ENCODE measurements at regions not wholly inside any gene's neighbourhood (a gene's known extent, or its start where the extent isn't known, plus 50 kb on each side); places are given as distances from the start of the nearest gene placed in this dataset.
A peak's percentile ranks its signal among the peaks of the same experiment; 100 is the strongest.

GRCh38 chr9:119968836-119969707, 599.8 kb upstream of the BRINP1 start:
- Histone ChIP-seq H4K8ac (ENCODE audit: low read depth, low read length) (no peak overlapping the region), H2BK120ac (ENCODE audit: insufficient read depth, low read length, poor library complexity) (peak overlapping the region; percentile 50), H3K9me3 (ENCODE audit: insufficient read depth, low read depth, low read length) (no peaks in the 10 kb centered on the region), H2BK5ac (ENCODE audit: low read depth, low read length, poor library complexity) (no peak overlapping the region), H2AFZ (ENCODE audit: insufficient read depth, low read length, poor library complexity) (no peak overlapping the region), H2BK12ac (ENCODE audit: low read length) (peak overlapping the region; percentile 38), H3K36me3 (ENCODE audit: control insufficient read depth in 1 of 2, insufficient read depth in 2 of 2, low read length in 2 of 2) (no peaks in the 10 kb centered on the region), H3K79me2 (ENCODE audit: control insufficient read depth, insufficient read depth, low read length, poor library complexity) (no peaks in the 10 kb centered on the region), H3K23ac (ENCODE audit: low read length) (no peak overlapping the region), H3K14ac (ENCODE audit: low read length) (no peak overlapping the region), H3K9ac (ENCODE audit: low read length) (no peak overlapping the region), H3K79me1 (ENCODE audit: low read length) (peaks cover under 1% of the 10 kb centered on the region), H3K4me2 (ENCODE audit: low read length) (no peak overlapping the region), H3K4ac (ENCODE audit: low read depth, low read length) (no peak overlapping the region), H4K12ac (ENCODE audit: low read depth, low read length) (no peak overlapping the region), H3K4me1 (ENCODE audit: control insufficient read depth in 1 of 2, insufficient read depth in 2 of 2, low read length in 2 of 2) (no peaks in the 10 kb centered on the region), H3K4me3 (ENCODE audit: low read depth, low read length) (no peak overlapping the region), H2AK5ac (ENCODE audit: low read length) (no peak overlapping the region), H3K27ac (ENCODE audit: low read depth, low read length) (no peak overlapping the region), H4K91ac (ENCODE audit: low read depth, low read length) (no peak overlapping the region), H3K18ac (ENCODE audit: low read length) (no peak overlapping the region), H3K27me3 (ENCODE audit: insufficient read depth, low read length) (no peaks in the 10 kb centered on the region)
- DNase-seq = peak; percentile 43 to 77
- no CpG with 5 or more reads among the region's 17 CpGs for WGBS (ENCODE audit: extremely low coverage, insufficient coverage, insufficient read length)

- Histone ChIP-seq H2AFZ (ENCODE audit: insufficient read depth, low read length, poor library complexity) (no peak overlapping the region), H3K9ac (ENCODE audit: low read length) (no peak overlapping the region), H2BK120ac (ENCODE audit: insufficient read depth, low read length, poor library complexity) (no peak overlapping the region), H3K4ac (ENCODE audit: low read depth, low read length) (no peak overlapping the region), H3K36me3 (ENCODE audit: control insufficient read depth in 1 of 2, insufficient read depth in 2 of 2, low read length in 2 of 2) (no peaks in the 10 kb centered on the region), H3K14ac (ENCODE audit: low read length) (no peak overlapping the region), H4K8ac (ENCODE audit: low read depth, low read length) (no peak overlapping the region), H2AK5ac (ENCODE audit: low read length) (no peak overlapping the region), H3K4me1 (ENCODE audit: control insufficient read depth in 1 of 2, insufficient read depth in 2 of 2, low read length in 2 of 2) (peaks cover 4 to 8% of the 10 kb centered on the region in 2 experiments), H3K27ac (ENCODE audit: low read depth, low read length) (no peak overlapping the region), H3K23ac (ENCODE audit: low read length) (no peak overlapping the region), H3K27me3 (ENCODE audit: insufficient read depth, low read length) (no peaks in the 10 kb centered on the region), H2BK12ac (ENCODE audit: low read length) (no peak overlapping the region), H3K18ac (ENCODE audit: low read length) (no peak overlapping the region), H3K9me3 (ENCODE audit: insufficient read depth, low read depth, low read length) (no peaks in the 10 kb centered on the region), H2BK5ac (ENCODE audit: low read depth, low read length, poor library complexity) (no peak overlapping the region), H3K4me3 (ENCODE audit: low read depth, low read length) (no peak overlapping the region), H3K4me2 (ENCODE audit: low read length) (no peak overlapping the region), H3K79me2 (ENCODE audit: control insufficient read depth, insufficient read depth, low read length, poor library complexity) (no peaks in the 10 kb centered on the region), H4K12ac (ENCODE audit: low read depth, low read length) (no peak overlapping the region), H3K79me1 (ENCODE audit: low read length) (peaks cover 5% of the 10 kb centered on the region), H4K91ac (ENCODE audit: low read depth, low read length) (no peak overlapping the region)
- no peak for DNase-seq
- WGBS (ENCODE audit: extremely low coverage, insufficient coverage, insufficient read length) = no CpG with 5 or more reads among the region's 6 CpGs
Observed at GRCh38 chr9:119967867-119968535, 598.8 kb upstream of the BRINP1 start.

- Histone ChIP-seq H3K36me3 (ENCODE audit: control insufficient read depth in 1 of 2, insufficient read depth in 2 of 2, low read length in 2 of 2) (no peaks in the 10 kb centered on the region), H3K4me2 (ENCODE audit: low read length) (peak overlapping the region; percentile 39), H3K23ac (ENCODE audit: low read length) (no peak overlapping the region), H3K14ac (ENCODE audit: low read length) (no peak overlapping the region), H4K12ac (ENCODE audit: low read depth, low read length) (no peak overlapping the region), H3K79me1 (ENCODE audit: low read length) (peaks cover 5% of the 10 kb centered on the region), H3K9me3 (ENCODE audit: insufficient read depth, low read depth, low read length) (no peaks in the 10 kb centered on the region), H3K4me3 (ENCODE audit: low read depth, low read length) (no peak overlapping the region), H3K4ac (ENCODE audit: low read depth, low read length) (no peak overlapping the region), H3K27ac (ENCODE audit: low read depth, low read length) (no peak overlapping the region), H4K8ac (ENCODE audit: low read depth, low read length) (no peak overlapping the region), H3K9ac (ENCODE audit: low read length) (no peak overlapping the region), H3K18ac (ENCODE audit: low read length) (no peak overlapping the region), H3K4me1 (ENCODE audit: control insufficient read depth in 1 of 2, insufficient read depth in 2 of 2, low read length in 2 of 2) (peaks cover 4 to 8% of the 10 kb centered on the region in 2 experiments), H2AK5ac (ENCODE audit: low read length) (no peak overlapping the region), H4K91ac (ENCODE audit: low read depth, low read length) (no peak overlapping the region), H3K27me3 (ENCODE audit: insufficient read depth, low read length) (no peaks in the 10 kb centered on the region), H2AFZ (ENCODE audit: insufficient read depth, low read length, poor library complexity) (no peak overlapping the region), H2BK12ac (ENCODE audit: low read length) (no peak overlapping the region), H2BK120ac (ENCODE audit: insufficient read depth, low read length, poor library complexity) (no peak overlapping the region), H2BK5ac (ENCODE audit: low read depth, low read length, poor library complexity) (peak overlapping the region; percentile 27), H3K79me2 (ENCODE audit: control insufficient read depth, insufficient read depth, low read length, poor library complexity) (no peaks in the 10 kb centered on the region)
- no CpG with 5 or more reads among the region's 5 CpGs for whole genome bisulfite sequencing (ENCODE audit: extremely low coverage, insufficient coverage, insufficient read length)
- DNase-seq = peak; percentile 67 to 73
Observed at GRCh38 chr9:119963798-119964372, 594.6 kb upstream of the BRINP1 start.

- Histone ChIP-seq H3K14ac (ENCODE audit: low read length) (peak overlapping the region; percentile 46), H4K91ac (ENCODE audit: low read depth, low read length) (peak overlapping the region; percentile 30), H3K4me3 (ENCODE audit: low read depth, low read length) (no peak overlapping the region), H2BK120ac (ENCODE audit: insufficient read depth, low read length, poor library complexity) (peak overlapping the region; percentile 40), H2AK5ac (ENCODE audit: low read length) (no peak overlapping the region), H4K8ac (ENCODE audit: low read depth, low read length) (no peak overlapping the region), H3K79me1 (ENCODE audit: low read length) (peaks cover 5% of the 10 kb centered on the region), H4K12ac (ENCODE audit: low read depth, low read length) (no peak overlapping the region), H2BK5ac (ENCODE audit: low read depth, low read length, poor library complexity) (no peak overlapping the region), H3K36me3 (ENCODE audit: control insufficient read depth in 1 of 2, insufficient read depth in 2 of 2, low read length in 2 of 2) (no peaks in the 10 kb centered on the region), H3K23ac (ENCODE audit: low read length) (no peak overlapping the region), H2BK12ac (ENCODE audit: low read length) (peak overlapping the region; percentile 41), H3K27ac (ENCODE audit: low read depth, low read length) (no peak overlapping the region), H3K27me3 (ENCODE audit: insufficient read depth, low read length) (no peaks in the 10 kb centered on the region), H3K9me3 (ENCODE audit: insufficient read depth, low read depth, low read length) (no peaks in the 10 kb centered on the region), H3K18ac (ENCODE audit: low read length) (no peak overlapping the region), H2AFZ (ENCODE audit: insufficient read depth, low read length, poor library complexity) (no peak overlapping the region), H3K9ac (ENCODE audit: low read length) (no peak overlapping the region), H3K79me2 (ENCODE audit: control insufficient read depth, insufficient read depth, low read length, poor library complexity) (no peaks in the 10 kb centered on the region), H3K4me2 (ENCODE audit: low read length) (peak overlapping the region; percentile 25), H3K4me1 (ENCODE audit: control insufficient read depth in 1 of 2, insufficient read depth in 2 of 2, low read length in 2 of 2) (peaks cover 4 to 8% of the 10 kb centered on the region in 2 experiments), H3K4ac (ENCODE audit: low read depth, low read length) (no peak overlapping the region)
- DNase-seq = no peak
- WGBS (ENCODE audit: extremely low coverage, insufficient coverage, insufficient read length) = no CpG with 5 or more reads among the region's 4 CpGs
Observed at GRCh38 chr9:119963258-119963797, 594.1 kb upstream of the BRINP1 start.

Data from trophoblast cell (in vitro differentiated cells and primary cell).